PC-9 (cell line): ENCODE measurements at regions not wholly inside any gene's neighbourhood (a gene's known extent, or its start where the extent isn't known, plus 50 kb on each side); places are given as distances from the start of the nearest gene placed in this dataset.

ENCODE experiments used
- BruUV-seq: library from RNA; stranded (reverse); fragments of 400-500 nt; replicated peaks from 2 replicates; lab custom pipeline; 2021; lab: Mats Ljungman, UMichigan
- CTCF ChIA-PET: fragments of 300-600 bp; sonication (Branson Sonifier 250); formaldehyde crosslinking; loops from one replicate; lab custom pipeline; 2022; ENCODE audit warnings: antibody characterized with exemption; lab: Charles Lee
- POLR2A ChIA-PET: fragments of 300-600 bp; sonication (Branson Sonifier 250); formaldehyde crosslinking; loops from one replicate; lab custom pipeline; 2022; ENCODE audit warnings: antibody characterized with exemption; ENCODE audit not compliant: unreplicated experiment; lab: Charles Lee
- DNase-seq, 2 experiments: peaks; one replicate each; pipeline versions ENCODE4 v3.0.0 to v3.0.0-alpha.2; 2015 to 2022; ENCODE audit warnings: mixed read lengths in 1 of 2
- H2AFZ ChIP-seq: fragments of 200-600 bp; sonication (generic); 2 replicates; pipeline ENCODE4 v1.8.1; 2017; ENCODE audit warnings: antibody characterized with exemption
- H3F3A ChIP-seq: fragments of 200-600 bp; sonication (generic); 2 replicates; pipeline ENCODE4 v1.8.1; 2017; ENCODE audit warnings: antibody characterized with exemption, mild to moderate bottlenecking, low read depth; ENCODE audit not compliant: insufficient read depth
- H3K27ac ChIP-seq: fragments of 200-600 bp; sonication (generic); 2 replicates; pipeline ENCODE4 v1.6.1; 2016; ENCODE audit warnings: mixed run types
- H3K27me3 ChIP-seq: fragments of 200-600 bp; sonication (generic); 2 replicates; pipeline ENCODE4 v1.6.1; 2016; ENCODE audit warnings: low read depth, mixed run types; ENCODE audit not compliant: insufficient read depth
- H3K36me3 ChIP-seq: fragments of 200-600 bp; sonication (generic); 2 replicates; pipeline ENCODE4 v1.6.1; 2016; ENCODE audit warnings: low read depth, mixed run types
- H3K4me1 ChIP-seq: fragments of 200-600 bp; sonication (generic); replicated peaks from 2 replicates; pipeline ENCODE4 v1.6.1; 2016; ENCODE audit warnings: mixed run types; ENCODE audit not compliant: insufficient read depth
- H3K4me2 ChIP-seq: fragments of 200-600 bp; sonication (generic); 2 replicates; pipeline ENCODE4 v1.6.1; 2017; ENCODE audit warnings: mixed run types
- H3K4me3 ChIP-seq: fragments of 200-600 bp; sonication (generic); 2 replicates; pipeline ENCODE4 v1.6.1; 2016; ENCODE audit warnings: mixed run types
- H3K79me2 ChIP-seq: fragments of 200-600 bp; sonication (generic); 2 replicates; pipeline ENCODE4 v1.6.1; 2017; ENCODE audit warnings: low read depth, mixed run types
- H3K9me2 ChIP-seq: fragments of 200-600 bp; sonication (generic); 2 replicates; pipeline ENCODE4 v1.8.1; 2017; ENCODE audit warnings: mild to moderate bottlenecking; ENCODE audit not compliant: insufficient read depth
- H3K9me3 ChIP-seq: fragments of 200-600 bp; sonication (generic); 2 replicates; pipeline ENCODE4 v1.8.1; 2016; ENCODE audit warnings: low read depth; ENCODE audit not compliant: insufficient read depth
- H4K20me1 ChIP-seq: fragments of 200-600 bp; sonication (generic); 2 replicates; pipeline ENCODE4 v1.8.1; 2017; ENCODE audit not compliant: insufficient read depth
- EZH2 ChIP-seq: fragments of 200-600 bp; sonication (generic); IDR thresholded peaks from 2 replicates; pipeline ENCODE4 v1.8.0; 2017; ENCODE audit warnings: antibody characterized with exemption, low read depth
- intact Hi-C: fragments of 100-400 bp; cut with micrococcal nuclease; formaldehyde crosslinking; loops from one replicate; pipeline ENCODE4 v1.10.0; 2022; ENCODE audit not compliant: unreplicated experiment
- TF ChIP-seq, protein P1 (sequence below): fragments of 200-600 bp; sonication (generic); conservative IDR thresholded peaks from 2 replicates; pipeline ENCODE4 v1.6.1; 2017; ENCODE audit warnings: mixed run types, antibody characterized with exemption, mild to moderate bottlenecking, moderate library complexity

DNA sequence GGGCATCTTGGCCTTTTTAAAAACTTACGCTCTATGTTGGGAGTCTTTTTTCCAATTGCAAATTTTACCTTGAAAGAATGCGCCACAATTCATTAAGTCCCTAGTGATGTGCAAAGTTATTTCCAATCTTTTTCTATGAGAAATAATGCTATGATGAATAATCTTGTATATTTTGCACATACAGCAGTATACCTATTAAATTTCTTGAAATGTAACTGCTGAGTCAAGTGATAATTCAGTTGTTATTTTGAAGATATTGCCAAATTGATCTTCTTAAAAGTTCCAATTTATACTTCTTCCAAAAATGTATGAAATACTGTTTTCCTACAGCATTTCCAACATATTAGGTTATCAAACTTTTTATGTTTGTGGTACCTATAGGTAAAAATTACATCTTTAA is 92.8 kb upstream of the PPP2R2B start:
- DNase-seq = no peak
- Histone ChIP-seq H3K79me2 (no peaks in the 10 kb centered on the region), H3K4me1 (no peaks in the 10 kb centered on the region), H4K20me1 (no peaks in the 10 kb centered on the region), H3K9me2 (no peaks in the 10 kb centered on the region), H3F3A (no peaks in the 10 kb centered on the region), H3K9me3 (no peaks in the 10 kb centered on the region), H3K27me3 (peaks cover 28% of the 10 kb centered on the region; the same call in 1 of the 2 replicates), H3K27ac (no peak overlapping the region), H3K4me2 (no peak overlapping the region), H3K4me3 (no peak overlapping the region), H3K36me3 (no peaks in the 10 kb centered on the region), H2AFZ (no peak overlapping the region)
- intact Hi-C loops = no loop called here
- CTCF ChIA-PET = no interaction called here
- no TSS peak for BruUV-seq
- no peak for TF ChIP-seq EZH2
- TF ChIP-seq, protein P1, sequence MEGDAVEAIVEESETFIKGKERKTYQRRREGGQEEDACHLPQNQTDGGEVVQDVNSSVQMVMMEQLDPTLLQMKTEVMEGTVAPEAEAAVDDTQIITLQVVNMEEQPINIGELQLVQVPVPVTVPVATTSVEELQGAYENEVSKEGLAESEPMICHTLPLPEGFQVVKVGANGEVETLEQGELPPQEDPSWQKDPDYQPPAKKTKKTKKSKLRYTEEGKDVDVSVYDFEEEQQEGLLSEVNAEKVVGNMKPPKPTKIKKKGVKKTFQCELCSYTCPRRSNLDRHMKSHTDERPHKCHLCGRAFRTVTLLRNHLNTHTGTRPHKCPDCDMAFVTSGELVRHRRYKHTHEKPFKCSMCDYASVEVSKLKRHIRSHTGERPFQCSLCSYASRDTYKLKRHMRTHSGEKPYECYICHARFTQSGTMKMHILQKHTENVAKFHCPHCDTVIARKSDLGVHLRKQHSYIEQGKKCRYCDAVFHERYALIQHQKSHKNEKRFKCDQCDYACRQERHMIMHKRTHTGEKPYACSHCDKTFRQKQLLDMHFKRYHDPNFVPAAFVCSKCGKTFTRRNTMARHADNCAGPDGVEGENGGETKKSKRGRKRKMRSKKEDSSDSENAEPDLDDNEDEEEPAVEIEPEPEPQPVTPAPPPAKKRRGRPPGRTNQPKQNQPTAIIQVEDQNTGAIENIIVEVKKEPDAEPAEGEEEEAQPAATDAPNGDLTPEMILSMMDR = no peak
- POLR2A ChIA-PET = no interaction called here

GRCh38 chr5:146986469-146986868 is 107.9 kb upstream of the PPP2R2B start:
- no peak overlapping the region for H3K4me3 ChIP-seq
- no peaks in the 10 kb centered on the region for H3K9me2 ChIP-seq
- H3K79me2 ChIP-seq = no peaks in the 10 kb centered on the region
- ChIA-PET CTCF (no interaction called here), POLR2A (no interaction called here)
- H3K4me1 ChIP-seq = no peaks in the 10 kb centered on the region
- BruUV-seq = no TSS peak
- no peaks in the 10 kb centered on the region for H3K27me3 ChIP-seq
- H3K36me3 ChIP-seq = no peaks in the 10 kb centered on the region
- no peaks in the 10 kb centered on the region for H3K9me3 ChIP-seq
- no peaks in the 10 kb centered on the region for H3F3A ChIP-seq
- no peak overlapping the region for H3K4me2 ChIP-seq
- no peak overlapping the region for H2AFZ ChIP-seq
- DNase-seq = no peak
- intact Hi-C loops = no loop called here
- TF ChIP-seq, protein P1 = no peak
- TF ChIP-seq EZH2 = no peak
- no peak overlapping the region for H3K27ac ChIP-seq
- H4K20me1 ChIP-seq = no peaks in the 10 kb centered on the region

- H3F3A ChIP-seq = no peaks in the 10 kb centered on the region
- no peak overlapping the region for H3K27ac ChIP-seq
- intact Hi-C loops = no loop called here
- no peak overlapping the region for H2AFZ ChIP-seq
- no peaks in the 10 kb centered on the region for H3K27me3 ChIP-seq
- POLR2A ChIA-PET = no interaction called here
- TF ChIP-seq EZH2 = no peak
- TF ChIP-seq, protein P1 = no peak
- H4K20me1 ChIP-seq = no peaks in the 10 kb centered on the region
- H3K9me2 ChIP-seq = no peaks in the 10 kb centered on the region
- H3K36me3 ChIP-seq = no peaks in the 10 kb centered on the region
- no peak for DNase-seq
- no peaks in the 10 kb centered on the region for H3K9me3 ChIP-seq
- H3K4me3 ChIP-seq = no peak overlapping the region
- no peaks in the 10 kb centered on the region for H3K4me1 ChIP-seq
- no peak overlapping the region for H3K4me2 ChIP-seq
- CTCF ChIA-PET = no interaction called here
- H3K79me2 ChIP-seq = no peaks in the 10 kb centered on the region
- BruUV-seq = no TSS peak
Measured at GRCh38 chr5:146993876-146994530, 115.4 kb upstream of the PPP2R2B start.
